DOHH2 (cell line): ENCODE measurements at regions not wholly inside any gene's neighbourhood (a gene's known extent, or its start where the extent isn't known, plus 50 kb on each side); places are given as distances from the start of the nearest gene placed in this dataset.

Experiments used
- CTCF ChIP-seq: fragments of 200-600 bp; sonication (generic); IDR thresholded peaks from one replicate; pipeline ENCODE4 v1.5.1; 2014; ENCODE audit warnings: antibody characterized with exemption, mild to moderate bottlenecking, low read depth, low read length; ENCODE audit not compliant: poor library complexity, severe bottlenecking
- EZH2phosphoT487 ChIP-seq: fragments of 200-600 bp; sonication (generic); IDR thresholded peaks from 2 replicates; pipeline ENCODE4 v1.6.1; 2017; ENCODE audit warnings: borderline replicate concordance, mild to moderate bottlenecking, antibody characterized with exemption, low read length, moderate library complexity, mixed read lengths

- TF ChIP-seq CTCF, result no peak
- no peak for TF ChIP-seq EZH2phosphoT487
Observed at GRCh38 chr5:158471535-158471924, 612.6 kb upstream of the CLINT1 start.
